ENCODE measurements at regions not wholly inside any gene's neighbourhood (a gene's known extent, or its start where the extent isn't known, plus 50 kb on each side); places are given as distances from the start of the nearest gene placed in this dataset.

DNA sequence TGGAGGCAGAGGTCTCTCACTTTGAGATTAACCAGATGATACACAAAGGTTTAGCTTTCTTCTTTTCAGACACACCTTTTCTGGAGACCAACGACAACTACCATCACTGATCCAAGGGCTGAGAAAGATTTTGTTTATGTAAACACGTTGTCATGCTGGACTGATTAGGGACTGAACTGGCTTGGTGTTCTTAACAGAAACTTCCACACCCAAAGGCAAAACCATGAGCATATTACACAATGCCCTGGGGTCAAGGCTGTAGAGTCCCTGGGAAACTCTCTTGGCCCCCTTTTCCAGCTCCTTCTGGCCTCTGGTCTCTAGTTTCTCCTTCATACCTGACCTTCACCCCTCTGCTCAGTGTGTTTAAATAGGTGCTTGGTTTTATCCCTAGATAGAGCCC lies 447.0 kb upstream of the TCF4 start:
- no peak overlapping the region for H3K27ac ChIP-seq (ENCODE audit: insufficient read length, low read depth, low read length)
- no peak overlapping the region for H2AFZ ChIP-seq (ENCODE audit: low read length)
- H3K9ac ChIP-seq (ENCODE audit: extremely low read depth, insufficient read length, low read length): no peak overlapping the region
- Mint-ChIP-seq H3K36me3 (ENCODE audit: insufficient read depth in 1 of 3, low read depth in 3 of 3) (peaks cover 4 to 19% (median 13%) of the 10 kb centered on the region in 3 experiments), H3K9me3 (peaks cover 18 to 21% of the 10 kb centered on the region in 2 experiments), H3K27me3 (ENCODE audit: low read depth) (peaks cover 2% of the 10 kb centered on the region; the same call in 1 of the 2 replicates), H3K4me3 (no peak overlapping the region), H3K4me1 (peaks cover 16 to 17% of the 10 kb centered on the region in 2 experiments), H3K27ac (no peak overlapping the region; a peak in 1 of 7 replicates)
- no peak overlapping the region for H3K23ac ChIP-seq (ENCODE audit: insufficient read length, low read depth, low read length)
- H3K4me1 ChIP-seq (ENCODE audit: insufficient read depth, low read length): no peaks in the 10 kb centered on the region; the same call in 1 of the 2 replicates
- H4K20me1 ChIP-seq (ENCODE audit: control insufficient read depth, insufficient read depth, insufficient read length): no peaks in the 10 kb centered on the region
- H3T11ph ChIP-seq (ENCODE audit: low read length): no peak overlapping the region
- peaks cover 8% of the 10 kb centered on the region for H3K9me3 ChIP-seq (ENCODE audit: control insufficient read depth, low read depth, low read length)
- no peaks in the 10 kb centered on the region for H3K79me1 ChIP-seq (ENCODE audit: insufficient read depth, low read depth, low read length, poor library complexity, severe bottlenecking)
- no peak for DNase-seq
- H4K5ac ChIP-seq (ENCODE audit: insufficient read length, low read depth, low read length): no peak overlapping the region
- no CpG with 5 or more reads among the region's 2 CpGs for WGBS (ENCODE audit: extremely low coverage, insufficient read length, low lambda C conversion rate)
- no peak overlapping the region for H4K91ac ChIP-seq (ENCODE audit: insufficient read length, low read depth, low read length)
- H2BK120ac ChIP-seq (ENCODE audit: low read depth, low read length, poor library complexity, severe bottlenecking): no peak overlapping the region
- TF ChIP-seq, protein P1, sequence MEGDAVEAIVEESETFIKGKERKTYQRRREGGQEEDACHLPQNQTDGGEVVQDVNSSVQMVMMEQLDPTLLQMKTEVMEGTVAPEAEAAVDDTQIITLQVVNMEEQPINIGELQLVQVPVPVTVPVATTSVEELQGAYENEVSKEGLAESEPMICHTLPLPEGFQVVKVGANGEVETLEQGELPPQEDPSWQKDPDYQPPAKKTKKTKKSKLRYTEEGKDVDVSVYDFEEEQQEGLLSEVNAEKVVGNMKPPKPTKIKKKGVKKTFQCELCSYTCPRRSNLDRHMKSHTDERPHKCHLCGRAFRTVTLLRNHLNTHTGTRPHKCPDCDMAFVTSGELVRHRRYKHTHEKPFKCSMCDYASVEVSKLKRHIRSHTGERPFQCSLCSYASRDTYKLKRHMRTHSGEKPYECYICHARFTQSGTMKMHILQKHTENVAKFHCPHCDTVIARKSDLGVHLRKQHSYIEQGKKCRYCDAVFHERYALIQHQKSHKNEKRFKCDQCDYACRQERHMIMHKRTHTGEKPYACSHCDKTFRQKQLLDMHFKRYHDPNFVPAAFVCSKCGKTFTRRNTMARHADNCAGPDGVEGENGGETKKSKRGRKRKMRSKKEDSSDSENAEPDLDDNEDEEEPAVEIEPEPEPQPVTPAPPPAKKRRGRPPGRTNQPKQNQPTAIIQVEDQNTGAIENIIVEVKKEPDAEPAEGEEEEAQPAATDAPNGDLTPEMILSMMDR (conservative IDR thresholded peaks at IDR 0.05): no peak
- H3K79me2 ChIP-seq (ENCODE audit: insufficient read depth, low read length): no peaks in the 10 kb centered on the region
- no peak overlapping the region for H3K4me2 ChIP-seq (ENCODE audit: insufficient read depth, insufficient read length, low read length)
- H4K8ac ChIP-seq (replicated peaks; ENCODE audit: insufficient read length, low read depth, low read length): no peak overlapping the region
- H3K23me2 ChIP-seq (ENCODE audit: insufficient read length, low read depth, low read length, poor library complexity, severe bottlenecking): no peaks in the 10 kb centered on the region
- H3K18ac ChIP-seq (ENCODE audit: insufficient read length, low read depth, low read length): no peak overlapping the region
- no peaks in the 10 kb centered on the region for H3K27me3 ChIP-seq (ENCODE audit: insufficient read depth, low read length)
- H3K56ac ChIP-seq (ENCODE audit: insufficient read length, low read depth, low read length): no peak overlapping the region
- no peak overlapping the region for H2BK20ac ChIP-seq (ENCODE audit: low read depth, low read length, poor library complexity, severe bottlenecking)
- H2AK5ac ChIP-seq (ENCODE audit: insufficient read length, low read length): no peak overlapping the region
- no peak overlapping the region for H2BK5ac ChIP-seq (ENCODE audit: insufficient read length, low read length)
- H3K4ac ChIP-seq (ENCODE audit: low read depth, low read length): no peak overlapping the region
- H3K14ac ChIP-seq (ENCODE audit: insufficient read depth, low read length): no peak overlapping the region
- no peak overlapping the region for H2BK15ac ChIP-seq (ENCODE audit: low read depth, low read length)
- no peak overlapping the region for H2BK12ac ChIP-seq (ENCODE audit: insufficient read length, low read depth, low read length)
